Mammary epithelial cell (primary cell): ENCODE measurements at regions not wholly inside any gene's neighbourhood (a gene's known extent, or its start where the extent isn't known, plus 50 kb on each side); places are given as distances from the start of the nearest gene placed in this dataset.

Experiments
- EZH2 ChIP-seq: IDR thresholded peaks from 2 replicates; pipeline ENCODE4 v1.6.1; 2012; ENCODE audit warnings: low read length, inconsistent platforms, borderline replicate concordance
- TF ChIP-seq, protein P1 (sequence below), 2 donors: IDR thresholded peaks in 1 of 2; conservative IDR thresholded peaks in 1 of 2; 2 replicates each; pipeline ENCODE4 v1.5.1; 2011 to 2012; ENCODE audit warnings: inconsistent platforms in 2 of 2, low read length in 2 of 2, mild to moderate bottlenecking in 2 of 2, control low read depth in 1 of 2, low read depth in 1 of 2; ENCODE audit not compliant: insufficient read depth in 1 of 2; ENCODE audit errors: extremely low read depth in 1 of 2

DNA sequence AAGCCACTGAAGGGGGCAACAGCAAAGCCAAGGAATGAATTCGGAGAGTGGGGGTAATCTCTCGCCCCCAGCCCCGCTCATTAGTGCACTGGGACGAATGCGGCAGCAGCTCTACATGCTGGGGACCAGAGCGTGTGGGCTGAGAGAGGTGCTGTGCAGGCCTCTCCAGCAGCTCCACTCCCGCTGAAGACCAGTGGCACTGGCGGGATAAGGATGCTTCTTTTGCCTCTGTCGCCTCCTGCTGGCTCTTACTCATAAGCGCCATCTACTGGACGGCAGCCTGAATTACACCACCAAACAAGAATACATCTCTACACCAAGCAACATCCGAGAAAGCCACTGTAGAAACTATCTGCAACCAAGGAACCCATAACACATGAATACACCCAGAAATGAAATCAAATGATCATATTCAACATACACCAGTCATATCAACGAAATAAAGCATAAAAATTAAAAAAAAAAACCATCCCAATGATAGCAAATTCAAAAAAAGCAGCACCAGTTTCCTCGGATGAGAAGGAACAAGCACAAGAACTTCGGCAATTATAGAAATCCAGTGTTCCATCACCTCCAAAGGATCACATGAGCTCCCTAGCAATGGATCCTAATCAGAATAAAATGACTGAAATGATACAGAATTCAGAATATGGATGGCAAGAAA lies 79.0 kb upstream of the TMEM168 start:
- no peak for TF ChIP-seq EZH2
- TF ChIP-seq, protein P1, sequence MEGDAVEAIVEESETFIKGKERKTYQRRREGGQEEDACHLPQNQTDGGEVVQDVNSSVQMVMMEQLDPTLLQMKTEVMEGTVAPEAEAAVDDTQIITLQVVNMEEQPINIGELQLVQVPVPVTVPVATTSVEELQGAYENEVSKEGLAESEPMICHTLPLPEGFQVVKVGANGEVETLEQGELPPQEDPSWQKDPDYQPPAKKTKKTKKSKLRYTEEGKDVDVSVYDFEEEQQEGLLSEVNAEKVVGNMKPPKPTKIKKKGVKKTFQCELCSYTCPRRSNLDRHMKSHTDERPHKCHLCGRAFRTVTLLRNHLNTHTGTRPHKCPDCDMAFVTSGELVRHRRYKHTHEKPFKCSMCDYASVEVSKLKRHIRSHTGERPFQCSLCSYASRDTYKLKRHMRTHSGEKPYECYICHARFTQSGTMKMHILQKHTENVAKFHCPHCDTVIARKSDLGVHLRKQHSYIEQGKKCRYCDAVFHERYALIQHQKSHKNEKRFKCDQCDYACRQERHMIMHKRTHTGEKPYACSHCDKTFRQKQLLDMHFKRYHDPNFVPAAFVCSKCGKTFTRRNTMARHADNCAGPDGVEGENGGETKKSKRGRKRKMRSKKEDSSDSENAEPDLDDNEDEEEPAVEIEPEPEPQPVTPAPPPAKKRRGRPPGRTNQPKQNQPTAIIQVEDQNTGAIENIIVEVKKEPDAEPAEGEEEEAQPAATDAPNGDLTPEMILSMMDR (conservative IDR thresholded peaks at IDR 0.05 in 1 of 2, IDR thresholded peaks at IDR 0.05 in 1 of 2; ENCODE audit: extremely low read depth in 1 of 2, insufficient read depth in 1 of 2, low read depth in 1 of 2, low read length in 2 of 2): peak; percentile 89 to 91
